ENCODE measurements at regions not wholly inside any gene's neighbourhood (a gene's known extent, or its start where the extent isn't known, plus 50 kb on each side); places are given as distances from the start of the nearest gene placed in this dataset.

DNA sequence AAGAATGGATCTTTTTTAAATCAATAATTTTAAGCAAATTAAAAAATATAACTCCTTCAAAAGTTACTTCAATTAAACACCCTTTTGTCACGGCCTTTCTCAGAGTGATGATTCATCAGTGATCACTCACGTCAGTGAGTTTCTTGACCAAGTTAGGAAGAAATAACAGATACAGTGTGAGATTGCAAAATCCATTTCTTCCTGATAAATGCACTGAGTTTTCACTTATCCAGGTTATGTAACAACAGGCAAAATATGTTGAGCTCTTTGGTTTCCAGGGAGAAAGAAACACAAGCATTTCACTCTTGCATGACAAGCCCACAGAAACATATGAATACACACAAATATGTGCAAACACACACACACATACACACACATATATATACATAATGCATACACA is 195.9 kb upstream of the CYRIA start:
- TF ChIP-seq POLR2AphosphoS2 (IDR thresholded peaks at IDR 0.05; ENCODE audit: low read depth, low read length) (no peak), BACH1 (IDR thresholded peaks at IDR 0.05; ENCODE audit: borderline replicate concordance) (no peak), ZBTB40 (IDR thresholded peaks at IDR 0.05; ENCODE audit: borderline replicate concordance) (no peak), RAD51 (IDR thresholded peaks at IDR 0.05) (no peak), TAF1 (IDR thresholded peaks at IDR 0.05; ENCODE audit: borderline replicate concordance, low read depth, low read length) (no peak), FOXK2 (IDR thresholded peaks at IDR 0.05) (no peak)
- TF ChIP-seq, protein P1, sequence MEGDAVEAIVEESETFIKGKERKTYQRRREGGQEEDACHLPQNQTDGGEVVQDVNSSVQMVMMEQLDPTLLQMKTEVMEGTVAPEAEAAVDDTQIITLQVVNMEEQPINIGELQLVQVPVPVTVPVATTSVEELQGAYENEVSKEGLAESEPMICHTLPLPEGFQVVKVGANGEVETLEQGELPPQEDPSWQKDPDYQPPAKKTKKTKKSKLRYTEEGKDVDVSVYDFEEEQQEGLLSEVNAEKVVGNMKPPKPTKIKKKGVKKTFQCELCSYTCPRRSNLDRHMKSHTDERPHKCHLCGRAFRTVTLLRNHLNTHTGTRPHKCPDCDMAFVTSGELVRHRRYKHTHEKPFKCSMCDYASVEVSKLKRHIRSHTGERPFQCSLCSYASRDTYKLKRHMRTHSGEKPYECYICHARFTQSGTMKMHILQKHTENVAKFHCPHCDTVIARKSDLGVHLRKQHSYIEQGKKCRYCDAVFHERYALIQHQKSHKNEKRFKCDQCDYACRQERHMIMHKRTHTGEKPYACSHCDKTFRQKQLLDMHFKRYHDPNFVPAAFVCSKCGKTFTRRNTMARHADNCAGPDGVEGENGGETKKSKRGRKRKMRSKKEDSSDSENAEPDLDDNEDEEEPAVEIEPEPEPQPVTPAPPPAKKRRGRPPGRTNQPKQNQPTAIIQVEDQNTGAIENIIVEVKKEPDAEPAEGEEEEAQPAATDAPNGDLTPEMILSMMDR (IDR thresholded peaks at IDR 0.05 in 2 of 3, conservative IDR thresholded peaks at IDR 0.05 in 1 of 3; ENCODE audit: control insufficient read depth in 2 of 3, extremely low read depth in 1 of 3, insufficient read depth in 1 of 3, low read depth in 3 of 3, low read length in 3 of 3): no peak
